ENCODE measurements at regions not wholly inside any gene's neighbourhood (a gene's known extent, or its start where the extent isn't known, plus 50 kb on each side); places are given as distances from the start of the nearest gene placed in this dataset.

DNA sequence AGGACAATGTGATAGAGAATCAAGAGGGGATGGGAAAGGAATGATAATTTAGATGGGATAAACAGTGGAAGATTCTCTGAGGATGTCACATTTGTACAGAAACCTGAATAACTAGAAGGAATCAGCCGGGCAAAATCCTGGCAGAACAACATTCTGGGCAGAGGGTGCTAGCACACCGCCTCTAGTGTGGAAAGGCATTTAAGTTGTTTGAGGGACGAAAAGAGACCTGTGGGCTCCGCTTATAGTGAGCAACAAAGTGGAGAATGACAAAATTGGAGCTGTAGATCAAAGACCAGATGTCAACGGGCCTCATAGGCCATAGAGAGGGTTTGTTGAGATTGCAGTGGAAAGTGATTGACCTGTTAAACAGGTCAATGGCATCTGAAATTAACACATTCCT is 596.0 kb upstream of the SLIT2 start:
- TF ChIP-seq HDAC2 (IDR thresholded peaks at IDR 0.05) (no peak), CBFB (IDR thresholded peaks at IDR 0.05; ENCODE audit: low read depth) (no peak), EP300 (IDR thresholded peaks at IDR 0.05; ENCODE audit: borderline replicate concordance in 1 of 2, control insufficient read depth in 1 of 2, low read depth in 2 of 2, low read length in 2 of 2) (no peak), YY1 (IDR thresholded peaks at IDR 0.05; ENCODE audit: low read depth, low read length) (no peak)
- TF ChIP-seq, protein P1, sequence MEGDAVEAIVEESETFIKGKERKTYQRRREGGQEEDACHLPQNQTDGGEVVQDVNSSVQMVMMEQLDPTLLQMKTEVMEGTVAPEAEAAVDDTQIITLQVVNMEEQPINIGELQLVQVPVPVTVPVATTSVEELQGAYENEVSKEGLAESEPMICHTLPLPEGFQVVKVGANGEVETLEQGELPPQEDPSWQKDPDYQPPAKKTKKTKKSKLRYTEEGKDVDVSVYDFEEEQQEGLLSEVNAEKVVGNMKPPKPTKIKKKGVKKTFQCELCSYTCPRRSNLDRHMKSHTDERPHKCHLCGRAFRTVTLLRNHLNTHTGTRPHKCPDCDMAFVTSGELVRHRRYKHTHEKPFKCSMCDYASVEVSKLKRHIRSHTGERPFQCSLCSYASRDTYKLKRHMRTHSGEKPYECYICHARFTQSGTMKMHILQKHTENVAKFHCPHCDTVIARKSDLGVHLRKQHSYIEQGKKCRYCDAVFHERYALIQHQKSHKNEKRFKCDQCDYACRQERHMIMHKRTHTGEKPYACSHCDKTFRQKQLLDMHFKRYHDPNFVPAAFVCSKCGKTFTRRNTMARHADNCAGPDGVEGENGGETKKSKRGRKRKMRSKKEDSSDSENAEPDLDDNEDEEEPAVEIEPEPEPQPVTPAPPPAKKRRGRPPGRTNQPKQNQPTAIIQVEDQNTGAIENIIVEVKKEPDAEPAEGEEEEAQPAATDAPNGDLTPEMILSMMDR (IDR thresholded peaks at IDR 0.05 in 2 of 3, conservative IDR thresholded peaks at IDR 0.05 in 1 of 3; ENCODE audit: control insufficient read depth in 2 of 3, extremely low read depth in 1 of 3, insufficient read depth in 1 of 3, low read depth in 3 of 3, low read length in 3 of 3), result no peak
- TF ChIP-seq, protein P2, sequence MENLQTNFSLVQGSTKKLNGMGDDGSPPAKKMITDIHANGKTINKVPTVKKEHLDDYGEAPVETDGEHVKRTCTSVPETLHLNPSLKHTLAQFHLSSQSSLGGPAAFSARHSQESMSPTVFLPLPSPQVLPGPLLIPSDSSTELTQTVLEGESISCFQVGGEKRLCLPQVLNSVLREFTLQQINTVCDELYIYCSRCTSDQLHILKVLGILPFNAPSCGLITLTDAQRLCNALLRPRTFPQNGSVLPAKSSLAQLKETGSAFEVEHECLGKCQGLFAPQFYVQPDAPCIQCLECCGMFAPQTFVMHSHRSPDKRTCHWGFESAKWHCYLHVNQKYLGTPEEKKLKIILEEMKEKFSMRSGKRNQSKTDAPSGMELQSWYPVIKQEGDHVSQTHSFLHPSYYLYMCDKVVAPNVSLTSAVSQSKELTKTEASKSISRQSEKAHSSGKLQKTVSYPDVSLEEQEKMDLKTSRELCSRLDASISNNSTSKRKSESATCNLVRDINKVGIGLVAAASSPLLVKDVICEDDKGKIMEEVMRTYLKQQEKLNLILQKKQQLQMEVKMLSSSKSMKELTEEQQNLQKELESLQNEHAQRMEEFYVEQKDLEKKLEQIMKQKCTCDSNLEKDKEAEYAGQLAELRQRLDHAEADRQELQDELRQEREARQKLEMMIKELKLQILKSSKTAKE (IDR thresholded peaks at IDR 0.05; ENCODE audit: low read depth, poor library complexity, severe bottlenecking), result no peak
- TF ChIP-seq, protein P3, sequence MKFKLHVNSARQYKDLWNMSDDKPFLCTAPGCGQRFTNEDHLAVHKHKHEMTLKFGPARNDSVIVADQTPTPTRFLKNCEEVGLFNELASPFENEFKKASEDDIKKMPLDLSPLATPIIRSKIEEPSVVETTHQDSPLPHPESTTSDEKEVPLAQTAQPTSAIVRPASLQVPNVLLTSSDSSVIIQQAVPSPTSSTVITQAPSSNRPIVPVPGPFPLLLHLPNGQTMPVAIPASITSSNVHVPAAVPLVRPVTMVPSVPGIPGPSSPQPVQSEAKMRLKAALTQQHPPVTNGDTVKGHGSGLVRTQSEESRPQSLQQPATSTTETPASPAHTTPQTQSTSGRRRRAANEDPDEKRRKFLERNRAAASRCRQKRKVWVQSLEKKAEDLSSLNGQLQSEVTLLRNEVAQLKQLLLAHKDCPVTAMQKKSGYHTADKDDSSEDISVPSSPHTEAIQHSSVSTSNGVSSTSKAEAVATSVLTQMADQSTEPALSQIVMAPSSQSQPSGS (IDR thresholded peaks at IDR 0.05; ENCODE audit: low read length), result no peak
- TF ChIP-seq, protein P4, sequence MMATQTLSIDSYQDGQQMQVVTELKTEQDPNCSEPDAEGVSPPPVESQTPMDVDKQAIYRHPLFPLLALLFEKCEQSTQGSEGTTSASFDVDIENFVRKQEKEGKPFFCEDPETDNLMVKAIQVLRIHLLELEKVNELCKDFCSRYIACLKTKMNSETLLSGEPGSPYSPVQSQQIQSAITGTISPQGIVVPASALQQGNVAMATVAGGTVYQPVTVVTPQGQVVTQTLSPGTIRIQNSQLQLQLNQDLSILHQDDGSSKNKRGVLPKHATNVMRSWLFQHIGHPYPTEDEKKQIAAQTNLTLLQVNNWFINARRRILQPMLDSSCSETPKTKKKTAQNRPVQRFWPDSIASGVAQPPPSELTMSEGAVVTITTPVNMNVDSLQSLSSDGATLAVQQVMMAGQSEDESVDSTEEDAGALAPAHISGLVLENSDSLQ (IDR thresholded peaks at IDR 0.05), result no peak

Measured in GM12878 (cell line).